Esophagus (tissue), 2 donors: ENCODE measurements at regions not wholly inside any gene's neighbourhood (a gene's known extent, or its start where the extent isn't known, plus 50 kb on each side); places are given as distances from the start of the nearest gene placed in this dataset.

Experiments used
- H3K27ac ChIP-seq, 2 donors: one replicate each; pipeline ENCODE4 v1.5.1; 2013; ENCODE audit warnings: low read depth in 2 of 2, mild to moderate bottlenecking in 2 of 2, inconsistent platforms in 1 of 2, low read length in 1 of 2, moderate library complexity in 1 of 2
- H3K27me3 ChIP-seq, 2 donors: one replicate each; pipeline ENCODE4 v1.6.1; 2013; ENCODE audit warnings: low read length in 2 of 2, control low read depth in 1 of 2, mild to moderate bottlenecking in 1 of 2; ENCODE audit not compliant: insufficient read depth in 2 of 2, control insufficient read depth in 1 of 2
- H3K36me3 ChIP-seq, 2 donors: one replicate each; pipeline ENCODE4 v1.6.1; 2013; ENCODE audit warnings: low read length in 1 of 2; ENCODE audit not compliant: control insufficient read depth in 2 of 2, insufficient read depth in 2 of 2
- H3K4me1 ChIP-seq, 2 donors: one replicate each; pipeline ENCODE4 v1.6.1; 2013; ENCODE audit warnings: low read length in 1 of 2; ENCODE audit not compliant: control insufficient read depth in 2 of 2, insufficient read depth in 2 of 2
- H3K4me3 ChIP-seq, 2 donors: one replicate each; pipeline ENCODE4 v1.5.1; 2013; ENCODE audit warnings: low read length in 2 of 2, mild to moderate bottlenecking in 2 of 2, low read depth in 1 of 2, moderate library complexity in 1 of 2
- H3K9me3 ChIP-seq, 2 donors: one replicate each; pipeline ENCODE4 v1.6.1; 2013; ENCODE audit warnings: mild to moderate bottlenecking in 2 of 2, low read depth in 1 of 2, low read length in 1 of 2, moderate library complexity in 1 of 2; ENCODE audit not compliant: control insufficient read depth in 2 of 2, insufficient read depth in 1 of 2
- WGBS, 2 donors: extraction: QIAGEN DNeasy Blood & Tissue Kit; methylation state at CpG; one replicate each; pipeline ENCODE4 v1.1.7; 2013; 5-methylcytosine and 5-hydroxymethylcytosine counted together
- donor health status: healthy with polysubstance abuse.
- donor health status: Bipolar disorder and iron deficiency.

DNA sequence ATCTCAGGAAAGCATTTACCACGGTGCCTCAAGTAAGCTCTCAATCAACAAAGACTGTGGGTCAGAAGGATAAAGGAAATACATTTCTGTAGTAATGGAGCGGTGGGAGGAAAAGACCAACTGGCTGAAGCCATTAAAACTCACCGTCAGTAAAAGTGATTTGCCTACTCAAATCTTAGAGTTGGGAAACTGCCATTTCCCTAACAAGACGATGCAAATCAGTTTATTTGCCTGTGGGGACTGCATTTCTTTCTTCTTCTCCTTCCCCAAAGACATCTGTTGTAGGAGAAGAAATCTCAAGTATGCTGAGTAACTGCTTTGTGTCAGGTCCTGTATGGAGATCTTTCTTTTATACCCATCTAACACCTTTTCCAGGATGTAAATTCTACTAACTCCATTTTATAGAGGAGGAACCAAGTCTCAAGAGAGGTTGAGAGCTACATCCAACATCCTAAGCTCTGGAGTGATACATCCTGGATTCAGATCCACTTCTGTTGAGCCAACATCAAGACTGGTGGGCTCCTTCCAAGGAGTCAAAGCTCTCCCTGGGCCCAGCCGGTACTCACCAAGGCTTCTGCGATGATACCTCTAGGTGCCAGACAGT is 219.3 kb upstream of the FGGY start:
- 86% methylated on average over 6 of the region's 6 CpGs for WGBS, 2 donors
- Histone ChIP-seq H3K4me3 (no peak overlapping the region), H3K4me1 (peaks cover 0 to 2% of the 10 kb centered on the region in 2 donors), H3K27me3 (no peaks in the 10 kb centered on the region), H3K27ac (no peak overlapping the region), H3K9me3 (no peaks in the 10 kb centered on the region), H3K36me3 (no peaks in the 10 kb centered on the region)

DNA sequence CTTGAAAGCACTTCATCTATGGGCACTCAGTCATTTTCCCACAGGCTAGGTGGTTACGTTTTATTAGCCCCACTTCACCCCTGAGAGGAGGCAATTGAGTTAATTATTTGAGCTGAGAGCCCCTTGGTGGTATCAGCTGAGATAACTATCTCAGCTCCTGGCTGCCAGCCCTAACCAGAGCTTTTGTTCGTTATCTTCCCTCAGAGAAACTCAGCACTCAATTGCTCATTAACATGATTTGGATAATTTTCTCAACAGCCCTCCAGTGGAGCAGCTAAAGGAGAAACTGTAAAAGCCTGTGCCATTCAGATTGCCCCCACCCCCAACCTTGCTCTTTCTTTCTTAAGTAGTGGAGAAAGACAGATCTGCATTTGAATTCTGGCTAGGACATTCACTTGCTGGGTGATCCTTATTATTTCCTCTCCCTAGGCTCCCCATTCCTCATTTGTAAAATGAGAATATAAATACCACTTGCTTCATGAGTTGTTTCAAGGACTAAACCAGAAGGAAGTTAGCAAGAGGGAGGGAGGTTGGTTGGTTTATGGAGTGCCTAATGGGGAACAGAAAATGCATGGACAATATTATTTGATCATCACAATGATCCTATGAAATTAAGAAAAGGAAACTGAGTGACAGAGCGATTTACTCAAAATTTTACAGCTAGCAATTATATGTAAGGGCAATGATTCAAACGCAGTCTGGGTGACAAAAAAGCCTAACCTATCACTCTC is 218.7 kb upstream of the FGGY start:
- Histone ChIP-seq H3K4me3 (no peak overlapping the region), H3K27me3 (no peaks in the 10 kb centered on the region), H3K27ac (no peak overlapping the region), H3K36me3 (no peaks in the 10 kb centered on the region), H3K4me1 (peaks cover 0 to 2% of the 10 kb centered on the region in 2 donors), H3K9me3 (no peaks in the 10 kb centered on the region)
- WGBS, 2 donors: 62 to 65% methylated on average over 4 of the region's 4 CpGs

DNA sequence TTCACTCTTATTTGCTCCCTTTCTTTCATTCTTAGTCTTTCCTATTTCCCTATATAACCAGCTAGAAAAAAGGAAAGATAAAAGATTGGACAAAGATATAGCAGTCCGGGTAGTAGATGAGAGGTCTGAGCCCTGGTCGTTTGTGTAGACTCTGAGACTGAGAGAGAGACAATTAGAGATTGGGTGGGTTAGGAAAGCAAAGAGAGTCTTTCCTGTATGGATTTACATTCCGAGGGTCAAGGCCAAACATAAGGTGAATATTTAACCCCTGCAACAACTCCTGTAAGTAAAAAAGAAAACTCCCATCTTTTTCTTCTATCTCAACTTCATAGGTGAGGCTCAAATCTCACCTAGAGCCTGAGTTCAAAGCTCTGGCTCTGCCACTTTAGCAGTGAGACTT is 218.0 kb upstream of the FGGY start:
- H3K4me3 ChIP-seq: no peak overlapping the region
- H3K27ac ChIP-seq: no peak overlapping the region
- no peaks in the 10 kb centered on the region for H3K9me3 ChIP-seq
- WGBS, 2 donors: 66 to 73% methylated on average over 3 of the region's 3 CpGs
- no peaks in the 10 kb centered on the region for H3K36me3 ChIP-seq
- peaks cover 0 to 2% of the 10 kb centered on the region in 2 donors for H3K4me1 ChIP-seq
- H3K27me3 ChIP-seq: no peaks in the 10 kb centered on the region

DNA sequence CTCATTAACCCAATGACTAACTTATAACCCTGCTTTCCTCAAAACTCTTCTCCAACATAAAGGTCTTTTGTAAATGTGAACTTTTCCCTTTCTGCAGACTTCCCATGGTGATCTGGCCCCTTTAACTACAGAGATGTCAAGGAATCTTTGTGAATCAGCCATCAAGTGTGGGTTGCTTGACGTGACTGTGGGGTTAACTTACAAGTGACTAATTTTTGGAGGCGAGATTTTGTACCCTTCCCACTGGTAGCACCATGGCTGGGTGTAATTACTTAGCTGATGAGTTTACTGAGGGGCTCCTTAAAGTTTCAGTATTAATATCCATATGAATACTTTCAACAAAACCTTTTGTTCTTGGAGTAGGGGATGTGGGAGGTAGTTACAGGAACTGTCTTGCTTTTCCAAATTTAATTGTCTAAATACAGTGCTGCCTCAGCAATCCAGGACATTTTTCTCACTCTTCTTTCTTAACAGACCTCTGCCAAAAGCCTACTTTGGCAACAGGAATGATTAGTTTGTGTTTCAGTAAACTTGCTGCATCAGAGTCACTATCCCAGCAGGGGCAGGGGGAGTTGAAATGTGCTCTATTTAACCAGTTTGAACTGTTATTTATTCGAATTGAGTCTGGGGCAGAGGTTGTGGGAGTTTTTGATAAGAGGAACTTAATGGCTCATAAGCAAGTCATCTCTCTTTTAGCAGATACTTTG is 217.3 kb upstream of the FGGY start:
- Histone ChIP-seq H3K27me3 (no peaks in the 10 kb centered on the region), H3K27ac (no peak overlapping the region), H3K4me3 (no peak overlapping the region), H3K4me1 (peaks cover 0 to 4% of the 10 kb centered on the region in 2 donors), H3K9me3 (no peaks in the 10 kb centered on the region), H3K36me3 (no peaks in the 10 kb centered on the region)
- 40 to 42% methylated on average over 3 of the region's 3 CpGs for WGBS, 2 donors

DNA sequence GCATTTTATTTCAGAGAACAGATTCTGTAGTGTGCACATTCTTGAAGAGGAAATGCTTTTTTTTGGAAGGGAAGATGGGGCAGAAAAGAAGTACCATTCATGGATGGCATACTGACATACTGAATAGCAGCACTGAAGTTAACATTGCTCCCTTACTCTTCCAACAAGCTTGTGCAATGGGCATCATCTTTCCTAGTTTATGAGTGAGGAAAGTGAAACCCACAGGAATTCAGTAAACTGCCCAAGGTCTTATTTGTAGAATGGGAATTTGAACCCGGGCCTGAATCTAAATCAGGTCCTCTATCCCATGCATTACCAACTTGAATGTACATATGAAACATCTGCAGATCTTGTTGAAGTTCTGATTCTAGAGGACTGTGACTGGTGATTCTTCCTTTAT is 215.7 kb upstream of the FGGY start:
- WGBS, 2 donors: 88 to 100% methylated on average over 1 of the region's 1 CpG
- no peak overlapping the region for H3K4me3 ChIP-seq
- no peaks in the 10 kb centered on the region for H3K36me3 ChIP-seq
- H3K4me1 ChIP-seq: peaks cover 0 to 4% of the 10 kb centered on the region in 2 donors
- no peak overlapping the region for H3K27ac ChIP-seq
- no peaks in the 10 kb centered on the region for H3K27me3 ChIP-seq
- H3K9me3 ChIP-seq: no peaks in the 10 kb centered on the region

DNA sequence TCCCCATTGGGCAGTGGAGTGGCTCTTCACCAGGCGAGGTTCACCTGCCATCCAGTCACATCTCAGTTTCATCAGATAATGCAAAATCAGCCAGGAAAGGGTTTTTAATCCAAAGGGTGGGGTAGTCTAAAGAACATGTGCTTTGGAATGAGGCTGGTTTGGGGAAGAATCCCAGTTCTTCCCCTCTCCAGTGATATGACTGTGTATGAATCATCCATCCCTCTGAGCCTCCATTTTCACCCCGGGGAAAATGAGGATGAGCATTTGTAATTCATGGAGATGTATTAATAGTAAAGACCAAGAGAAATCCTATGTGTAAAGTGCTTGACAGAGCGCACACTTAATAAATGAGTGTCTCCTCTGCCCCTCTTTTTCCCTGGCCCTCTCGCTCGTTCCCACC is 215.1 kb upstream of the FGGY start:
- Histone ChIP-seq H3K4me3 (no peak overlapping the region), H3K27ac (no peak overlapping the region), H3K27me3 (no peaks in the 10 kb centered on the region), H3K4me1 (peaks cover 0 to 2% of the 10 kb centered on the region in 2 donors), H3K9me3 (no peaks in the 10 kb centered on the region), H3K36me3 (no peaks in the 10 kb centered on the region)
- 88 to 95% methylated on average over 5 of the region's 5 CpGs for WGBS, 2 donors

DNA sequence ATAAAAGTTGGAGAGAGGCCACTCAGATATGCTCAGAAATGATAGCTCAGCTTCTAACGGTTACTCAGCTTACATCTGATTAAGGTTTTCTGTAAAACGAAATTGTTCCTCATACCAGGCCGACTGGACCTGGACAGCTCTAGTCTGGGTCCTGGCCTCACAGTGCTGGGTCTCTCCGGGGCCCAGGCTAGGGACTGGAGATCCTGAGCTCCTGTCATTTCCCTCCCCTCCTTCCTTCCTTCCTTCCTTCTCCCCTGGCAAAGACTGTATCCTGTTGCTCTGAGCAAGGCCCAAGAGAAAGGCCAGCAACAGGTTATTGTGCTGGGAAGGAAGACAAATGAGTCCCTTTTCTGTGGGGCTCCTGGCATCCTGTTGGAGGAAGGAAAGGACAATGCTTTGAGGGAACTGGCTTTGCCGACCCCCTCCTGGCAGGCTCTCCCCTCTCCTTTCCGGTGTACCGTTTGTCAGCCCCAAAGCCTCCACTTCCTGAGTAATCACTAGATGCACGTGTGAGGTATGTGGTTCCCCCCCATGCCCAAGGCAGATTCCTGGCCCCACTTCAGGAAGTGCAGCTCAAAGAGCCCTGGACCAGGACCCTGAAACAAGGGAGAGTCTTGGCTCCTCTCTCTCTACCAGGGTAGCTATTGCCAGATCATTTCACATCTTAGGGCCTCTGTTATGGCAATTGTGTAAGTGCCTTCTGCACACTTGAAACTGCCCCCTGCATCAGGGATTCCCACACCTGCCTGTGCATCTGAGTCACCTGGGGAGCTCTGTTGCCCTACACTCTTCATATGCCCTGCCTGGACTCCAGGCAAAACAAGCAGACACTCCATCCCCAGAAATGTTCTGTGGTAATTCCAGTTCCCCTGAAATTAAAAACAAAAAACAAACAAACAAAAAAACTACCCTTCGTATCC is 212.7 kb upstream of the FGGY start:
- Histone ChIP-seq H3K4me3 (no peak overlapping the region), H3K36me3 (no peaks in the 10 kb centered on the region), H3K27ac (peak overlapping the region in 1 of 2 donors; percentile 17), H3K4me1 (peaks cover 0 to 2% of the 10 kb centered on the region in 2 donors), H3K9me3 (no peaks in the 10 kb centered on the region), H3K27me3 (no peaks in the 10 kb centered on the region)
- 52 to 56% methylated on average over 9 of the region's 9 CpGs for WGBS, 2 donors

DNA sequence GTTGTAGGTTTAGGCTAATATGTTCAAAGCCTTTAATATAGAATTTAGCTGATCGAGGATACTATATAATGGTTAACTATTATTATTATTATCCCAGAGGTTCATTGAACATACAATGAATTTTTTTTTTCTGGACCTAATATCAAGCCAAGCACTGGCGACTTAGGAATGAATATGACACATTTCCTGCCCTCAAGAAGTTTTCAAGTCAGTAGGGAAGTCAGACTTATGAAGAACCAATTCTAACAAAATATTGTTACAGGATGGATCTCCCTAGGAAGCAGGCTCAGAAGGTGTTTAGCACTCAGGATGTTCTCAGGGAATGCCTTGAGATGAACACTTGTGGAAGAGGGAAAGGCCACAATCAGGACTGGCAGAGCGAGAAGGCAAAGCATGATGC is 211.8 kb upstream of the FGGY start:
- WGBS, 2 donors: 89 to 94% methylated on average over 3 of the region's 3 CpGs
- Histone ChIP-seq H3K27ac (no peak overlapping the region), H3K36me3 (no peaks in the 10 kb centered on the region), H3K4me1 (peaks cover 0 to 2% of the 10 kb centered on the region in 2 donors), H3K9me3 (peaks cover 0 to 4% of the 10 kb centered on the region in 2 donors), H3K27me3 (no peaks in the 10 kb centered on the region), H3K4me3 (no peak overlapping the region)
